HepG2 (cell line): ENCODE measurements at regions not wholly inside any gene's neighbourhood (a gene's known extent, or its start where the extent isn't known, plus 50 kb on each side); places are given as distances from the start of the nearest gene placed in this dataset.

Experiments
- ATAC-seq: fragments of 200-7000 bp; cut with Tn5 transposase; 3 replicates; pipeline ENCODE4 v1.9.1; 2020; ENCODE audit warnings: mild to moderate bottlenecking, moderate library complexity
- BruUV-seq: library from RNA; stranded (reverse); fragments of 400-500 nt; replicated peaks from 2 replicates; lab custom pipeline; 2021; lab: Mats Ljungman, UMichigan
- CTCF ChIA-PET: fragments of 300-600 bp; formaldehyde crosslinking; extraction: SDS; loops from one replicate; lab custom pipeline; 2021; ENCODE audit warnings: low total read pairs, inconsistent platforms, low intra/inter-chr PET ratio; lab: Yijun Ruan, JAX
- POLR2A ChIA-PET: fragments of 350-600 bp; sonication (Branson Sonifier 250); formaldehyde crosslinking; loops from one replicate; lab custom pipeline; 2020; ENCODE audit warnings: antibody characterized with exemption, inconsistent platforms; lab: Yijun Ruan, JAX
- DNase-seq: peaks from one replicate; pipeline ENCODE4 v3.0.0-alpha.2; 2015; ENCODE audit warnings: low spot score
- FAIRE-seq: peaks from 3 replicates; lab custom pipeline; 2011; peaks lifted over from hg19 to GRCh38; lab: Jason Lieb, UNC
- H2AFZ ChIP-seq: one replicate; pipeline ENCODE4 v1.6.1; 2011; ENCODE audit warnings: low read length, inconsistent platforms
- H3K27ac ChIP-seq: fragments of 300-600 bp; 3 replicates; pipeline ENCODE4 v1.8.0; 2011; ENCODE audit warnings: mixed run types, mild to moderate bottlenecking, mixed read lengths, low read length, inconsistent platforms; ENCODE audit not compliant: insufficient read depth; ENCODE audit errors: extremely low read length
- H3K27me3 ChIP-seq, 2 experiments: fragments of 200-600 bp in 1 of 2; 2 replicates in 1 of 2; 3 replicates in 1 of 2; pipeline versions ENCODE4 v1.6.0 to v1.8.0; 2011; ENCODE audit warnings: low read length in 2 of 2, mild to moderate bottlenecking in 2 of 2, moderate library complexity in 2 of 2, inconsistent platforms in 1 of 2; ENCODE audit not compliant: insufficient read depth in 2 of 2, control insufficient read depth in 1 of 2
- H3K36me3 ChIP-seq, 2 experiments: fragments of 200-600 bp in 1 of 2; replicated peaks in 1 of 2; 2 replicates in 1 of 2; 3 replicates in 1 of 2; pipeline versions ENCODE4 v1.5.1 to v1.8.0; 2011; ENCODE audit warnings: low read length in 2 of 2, inconsistent platforms in 1 of 2; ENCODE audit not compliant: insufficient read depth in 2 of 2, control insufficient read depth in 1 of 2
- H3K4me1 ChIP-seq: 2 replicates; pipeline ENCODE4 v1.5.1; 2012; ENCODE audit warnings: low read length, inconsistent platforms; ENCODE audit not compliant: insufficient read depth
- H3K4me2 ChIP-seq: 2 replicates; pipeline ENCODE4 v1.6.0; 2011; ENCODE audit warnings: low read depth, low read length, inconsistent platforms
- H3K4me3 ChIP-seq, 3 experiments: fragments of 200-600 bp in 1 of 3; sonication (generic), shearing (Covaris generic) in 1 of 3; replicated peaks in 1 of 3; 2 replicates each; pipeline ENCODE4 v1.5.1; 2011 to 2016; ENCODE audit warnings: low read length in 3 of 3, inconsistent platforms in 2 of 3, low read depth in 2 of 3, mild to moderate bottlenecking in 2 of 3, control low read depth in 1 of 3, mixed read lengths in 1 of 3; ENCODE audit not compliant: insufficient read depth in 1 of 3
- H3K79me2 ChIP-seq: one replicate; pipeline ENCODE4 v1.6.1; 2011; ENCODE audit warnings: low read length, inconsistent platforms; ENCODE audit not compliant: insufficient read depth
- H3K9ac ChIP-seq: 2 replicates; pipeline ENCODE4 v1.6.0; 2011; ENCODE audit warnings: mild to moderate bottlenecking, low read depth, low read length, inconsistent platforms; ENCODE audit not compliant: insufficient read depth
- H3K9me3 ChIP-seq: 2 replicates; pipeline ENCODE4 v1.5.1; 2012; ENCODE audit warnings: mild to moderate bottlenecking, low read length
- H4K20me1 ChIP-seq: 2 replicates; pipeline ENCODE4 v1.6.0; 2011; ENCODE audit warnings: inconsistent platforms, mild to moderate bottlenecking, low read length, moderate library complexity; ENCODE audit not compliant: insufficient read depth
- CHD2 ChIP-seq: IDR thresholded peaks from 2 replicates; pipeline ENCODE4 v1.6.1; 2011; ENCODE audit warnings: low read depth, low read length, improper control_type of control experiment
- JARID2 ChIP-seq: sonication (generic); formaldehyde crosslinking; IDR thresholded peaks from 2 replicates; pipeline ENCODE4 v1.8.1; 2023; ENCODE audit warnings: missing genetic modification reagents, inconsistent platforms; ENCODE audit not compliant: insufficient replicate concordance
- PCBP1 ChIP-seq: fragments of 200-400 bp; formaldehyde crosslinking; IDR thresholded peaks from 2 replicates; pipeline ENCODE4 v1.6.1; 2017; ENCODE audit warnings: mild to moderate bottlenecking, low read depth, low read length, borderline replicate concordance
- SPEN ChIP-seq: sonication (generic); formaldehyde crosslinking; IDR thresholded peaks from 2 replicates; pipeline ENCODE4 v1.5.1; 2020; ENCODE audit warnings: low read depth, mild to moderate bottlenecking, missing genetic modification reagents
- THAP11 ChIP-seq: IDR thresholded peaks from 2 replicates; pipeline ENCODE4 v1.6.1; 2016; ENCODE audit warnings: missing biosample characterization, missing genetic modification reagents
- U2AF1 ChIP-seq: fragments of 200-400 bp; formaldehyde crosslinking; optimal IDR thresholded peaks from 2 replicates; pipeline ENCODE3; 2017; ENCODE audit warnings: mild to moderate bottlenecking, low read depth, low read length
- ZNF724P ChIP-seq: sonication (generic); formaldehyde crosslinking; IDR thresholded peaks from 2 replicates; pipeline ENCODE4 v1.8.0; 2022; ENCODE audit warnings: missing genetic modification reagents, borderline replicate concordance
- WGBS: methylation state at CpG from one replicate; pipeline ENCODE4 v1.1.6; 2017; ENCODE audit warnings: low lambda C conversion rate; 5-methylcytosine and 5-hydroxymethylcytosine counted together
- in situ Hi-C: cut with HindIII; loops from 2 replicates; pipeline ENCODE4 v1.10.0; 2017; ENCODE audit warnings: low pct_unique_long_range_greater_than_20kb; ENCODE audit not compliant: extremely low pct_ligation_motif_present
- intact Hi-C: fragments of 100-400 bp; cut with micrococcal nuclease; formaldehyde crosslinking; loops from one replicate; pipeline ENCODE4 v1.10.0; 2022; ENCODE audit not compliant: unreplicated experiment
- TF ChIP-seq, protein P1 (sequence below), 2 experiments: fragments of 450-650 bp in 1 of 2; sonication (generic) in 1 of 2; formaldehyde crosslinking; IDR thresholded peaks; 2 replicates each; pipeline versions ENCODE4 v1.5.0 to v1.8.0; 2020 to 2022; ENCODE audit warnings: mild to moderate bottlenecking in 1 of 2, missing genetic modification reagents in 1 of 2
- TF ChIP-seq, protein P2 (sequence below): IDR thresholded peaks from 2 replicates; pipeline ENCODE4 v1.6.1; 2016; ENCODE audit warnings: low read depth, borderline replicate concordance
- TF ChIP-seq, protein P3 (sequence below): sonication (generic); formaldehyde crosslinking; conservative IDR thresholded peaks from 2 replicates; pipeline ENCODE4 v1.4.0; 2020; ENCODE audit warnings: missing genetic modification reagents

DNA sequence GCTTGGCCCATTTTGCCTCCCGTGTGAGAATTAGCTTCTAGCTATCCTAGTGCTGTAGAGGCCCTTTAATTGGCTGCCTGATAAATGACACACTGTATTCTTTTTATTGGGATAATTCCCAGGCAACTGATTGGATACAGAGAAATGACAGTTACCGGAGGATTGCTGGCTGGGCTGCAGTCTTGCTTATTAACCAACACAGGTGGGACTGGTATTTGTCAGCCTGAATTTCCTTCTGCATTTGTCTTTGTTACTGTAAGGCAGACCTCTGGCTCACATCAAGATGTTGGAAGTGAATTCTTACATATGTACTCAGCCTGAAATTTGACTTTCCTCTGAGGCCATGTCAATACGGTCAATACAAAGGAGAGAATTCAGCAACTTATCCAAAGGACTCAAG is 650.8 kb upstream of the SOX9 start:
- no peaks in the 10 kb centered on the region for H3K27me3 ChIP-seq
- H3K79me2 ChIP-seq: no peaks in the 10 kb centered on the region
- H3K4me1 ChIP-seq: no peaks in the 10 kb centered on the region
- no peaks in the 10 kb centered on the region for H3K9me3 ChIP-seq
- 50% methylated on average over 3 of the region's 3 CpGs for WGBS
- H3K36me3 ChIP-seq: no peaks in the 10 kb centered on the region
- no peak overlapping the region for H2AFZ ChIP-seq
- ATAC-seq: no peak
- ChIA-PET CTCF (no interaction called here), POLR2A (no interaction called here)
- FAIRE-seq: no peak
- in situ Hi-C loops (loop anchor here (5.0 to 25.0 kb wide), 3 partner anchors 647 to 1067 kb away; no protein-coding TSS in a partner anchor), intact Hi-C loops (no loop called here)
- no TSS peak for BruUV-seq
- TF ChIP-seq SPEN (CRISPR knock-in tag) (no peak), JARID2 (CRISPR knock-in tag) (no peak), THAP11 (CRISPR knock-in tag) (no peak), U2AF1 (no peak), PCBP1 (no peak), CHD2 (no peak), ZNF724P (CRISPR knock-in tag) (no peak)
- TF ChIP-seq, protein P1, sequence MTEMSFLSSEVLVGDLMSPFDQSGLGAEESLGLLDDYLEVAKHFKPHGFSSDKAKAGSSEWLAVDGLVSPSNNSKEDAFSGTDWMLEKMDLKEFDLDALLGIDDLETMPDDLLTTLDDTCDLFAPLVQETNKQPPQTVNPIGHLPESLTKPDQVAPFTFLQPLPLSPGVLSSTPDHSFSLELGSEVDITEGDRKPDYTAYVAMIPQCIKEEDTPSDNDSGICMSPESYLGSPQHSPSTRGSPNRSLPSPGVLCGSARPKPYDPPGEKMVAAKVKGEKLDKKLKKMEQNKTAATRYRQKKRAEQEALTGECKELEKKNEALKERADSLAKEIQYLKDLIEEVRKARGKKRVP (CRISPR knock-in tag; IDR thresholded peaks at IDR 0.05): no peak
- TF ChIP-seq, protein P2, sequence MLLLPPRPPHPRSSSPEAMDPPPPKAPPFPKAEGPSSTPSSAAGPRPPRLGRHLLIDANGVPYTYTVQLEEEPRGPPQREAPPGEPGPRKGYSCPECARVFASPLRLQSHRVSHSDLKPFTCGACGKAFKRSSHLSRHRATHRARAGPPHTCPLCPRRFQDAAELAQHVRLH (CRISPR knock-in tag): no peak
- TF ChIP-seq, protein P3, sequence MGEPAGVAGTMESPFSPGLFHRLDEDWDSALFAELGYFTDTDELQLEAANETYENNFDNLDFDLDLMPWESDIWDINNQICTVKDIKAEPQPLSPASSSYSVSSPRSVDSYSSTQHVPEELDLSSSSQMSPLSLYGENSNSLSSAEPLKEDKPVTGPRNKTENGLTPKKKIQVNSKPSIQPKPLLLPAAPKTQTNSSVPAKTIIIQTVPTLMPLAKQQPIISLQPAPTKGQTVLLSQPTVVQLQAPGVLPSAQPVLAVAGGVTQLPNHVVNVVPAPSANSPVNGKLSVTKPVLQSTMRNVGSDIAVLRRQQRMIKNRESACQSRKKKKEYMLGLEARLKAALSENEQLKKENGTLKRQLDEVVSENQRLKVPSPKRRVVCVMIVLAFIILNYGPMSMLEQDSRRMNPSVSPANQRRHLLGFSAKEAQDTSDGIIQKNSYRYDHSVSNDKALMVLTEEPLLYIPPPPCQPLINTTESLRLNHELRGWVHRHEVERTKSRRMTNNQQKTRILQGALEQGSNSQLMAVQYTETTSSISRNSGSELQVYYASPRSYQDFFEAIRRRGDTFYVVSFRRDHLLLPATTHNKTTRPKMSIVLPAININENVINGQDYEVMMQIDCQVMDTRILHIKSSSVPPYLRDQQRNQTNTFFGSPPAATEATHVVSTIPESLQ (CRISPR knock-in tag): no peak
- H3K4me2 ChIP-seq: no peak overlapping the region
- H4K20me1 ChIP-seq: no peaks in the 10 kb centered on the region
- no peak overlapping the region for H3K9ac ChIP-seq
- DNase-seq: no peak
- no peak overlapping the region for H3K27ac ChIP-seq
- no peak overlapping the region for H3K4me3 ChIP-seq
